ENCODE measurements at regions not wholly inside any gene's neighbourhood (a gene's known extent, or its start where the extent isn't known, plus 50 kb on each side); places are given as distances from the start of the nearest gene placed in this dataset.
"Not testable (repeated sequence)": the region's sequence is repeated elsewhere in the genome, so short reads cannot be mapped to it uniquely, and the experiment has no call there.

- H3K9me3 ChIP-seq, result no peaks in the 10 kb centered on the region
- H3K4me1 ChIP-seq, result peaks cover 0 to 7% (median 3%) of the 10 kb centered on the region in 4 donors
- H3K4me3 ChIP-seq, result no peak overlapping the region
- no peak for TF ChIP-seq CTCF (IDR thresholded peaks at IDR 0.05)
- no peak for DNase-seq
- intact Hi-C loops (cut with DNase I; ENCODE audit: low total_unique reads), result no loop called here
- no peaks in the 10 kb centered on the region for H3K36me3 ChIP-seq
- H3K27ac ChIP-seq, result no peak overlapping the region
- H3K27me3 ChIP-seq, result no peaks in the 10 kb centered on the region
Observed at GRCh38 chrX:1803741-1804140, 188.9 kb downstream of the ASMT start.

GRCh38 chrX:1807301-1807731, 192.5 kb downstream of the ASMT start:
- no peak for DNase-seq
- H3K36me3 ChIP-seq, result no peaks in the 10 kb centered on the region
- no peaks in the 10 kb centered on the region for H3K4me1 ChIP-seq
- H3K4me3 ChIP-seq, result no peak overlapping the region
- no peaks in the 10 kb centered on the region for H3K27me3 ChIP-seq
- peaks cover 0 to 4% (median 0%) of the 10 kb centered on the region in 3 donors for H3K9me3 ChIP-seq
- TF ChIP-seq CTCF (IDR thresholded peaks at IDR 0.05), result no peak
- H3K27ac ChIP-seq, result no peak overlapping the region
- intact Hi-C loops (cut with DNase I; ENCODE audit: low total_unique reads), result no loop called here

- no peak for DNase-seq
- Histone ChIP-seq H3K9me3 (peaks cover 0 to 4% (median 0%) of the 10 kb centered on the region in 3 donors), H3K27me3 (no peaks in the 10 kb centered on the region), H3K4me3 (no peak overlapping the region), H3K27ac (no peak overlapping the region), H3K36me3 (no peaks in the 10 kb centered on the region), H3K4me1 (no peaks in the 10 kb centered on the region)
- intact Hi-C loops (cut with DNase I; ENCODE audit: low total_unique reads), result no loop called here
- TF ChIP-seq CTCF (IDR thresholded peaks at IDR 0.05), result no peak
Observed at GRCh38 chrX:1809581-1809980, 194.7 kb downstream of the ASMT start.

GRCh38 chrX:1813809-1814208, 198.9 kb downstream of the ASMT start:
- no peaks in the 10 kb centered on the region for H3K4me1 ChIP-seq
- no peaks in the 10 kb centered on the region for H3K27me3 ChIP-seq
- TF ChIP-seq CTCF (IDR thresholded peaks at IDR 0.05), result no peak
- DNase-seq, result no peak
- intact Hi-C loops (cut with DNase I; ENCODE audit: low total_unique reads), result no loop called here
- H3K27ac ChIP-seq, result no peak overlapping the region
- H3K9me3 ChIP-seq, result peaks cover 0 to 4% (median 0%) of the 10 kb centered on the region in 3 donors
- no peak overlapping the region for H3K4me3 ChIP-seq
- no peaks in the 10 kb centered on the region for H3K36me3 ChIP-seq

GRCh38 chrX:1815456-1816175, 200.8 kb downstream of the ASMT start:
- H3K9me3 ChIP-seq, result no peaks in the 10 kb centered on the region
- H3K27ac ChIP-seq, result no peak overlapping the region
- H3K27me3 ChIP-seq, result no peaks in the 10 kb centered on the region
- H3K4me1 ChIP-seq, result no peaks in the 10 kb centered on the region
- DNase-seq, result no peak
- H3K36me3 ChIP-seq, result no peaks in the 10 kb centered on the region
- TF ChIP-seq CTCF (IDR thresholded peaks at IDR 0.05), result no peak
- no peak overlapping the region for H3K4me3 ChIP-seq
- intact Hi-C loops (cut with DNase I; ENCODE audit: low total_unique reads), result no loop called here

GRCh38 chrX:1816387-1816982, 201.6 kb downstream of the ASMT start:
- DNase-seq; H3K4me1 ChIP-seq; H3K27ac ChIP-seq; H3K9me3 ChIP-seq; H3K36me3 ChIP-seq; H3K4me3 ChIP-seq; intact Hi-C loops (cut with DNase I; ENCODE audit: low total_unique reads); H3K27me3 ChIP-seq: not testable (repeated sequence)
